HG03108 (cell line): ENCODE measurements at regions not wholly inside any gene's neighbourhood (a gene's known extent, or its start where the extent isn't known, plus 50 kb on each side); places are given as distances from the start of the nearest gene placed in this dataset.
A peak's percentile ranks its signal among the peaks of the same experiment; 100 is the strongest.
"Not testable (repeated sequence)": the region's sequence is repeated elsewhere in the genome, so short reads cannot be mapped to it uniquely, and the experiment has no call there.

Experiments
- ATAC-seq: cut with Tn5 transposase; IDR thresholded peaks from one replicate; pipeline ENCODE4 v1.9.1; 2021; ENCODE audit warnings: moderate library complexity; ENCODE audit not compliant: unreplicated experiment

- ATAC-seq: no peak
These were observed 81.3 kb upstream of the BHLHE40 start for GRCh38 chr3:4897765-4898453.

- ATAC-seq: peak; percentile 96
These were observed 80.6 kb upstream of the BHLHE40 start for GRCh38 chr3:4898454-4899313.

- no peak for ATAC-seq
These were observed 79.5 kb upstream of the BHLHE40 start for GRCh38 chr3:4899710-4900109.

GRCh38 chr3:4900298-4900697, 78.9 kb upstream of the BHLHE40 start:
- no peak for ATAC-seq

GRCh38 chr3:4904811-4905695, 74.2 kb upstream of the BHLHE40 start:
- no peak for ATAC-seq

GRCh38 chr3:4906107-4906621, 73.1 kb upstream of the BHLHE40 start:
- ATAC-seq: no peak

- no peak for ATAC-seq
These were observed 72.2 kb upstream of the BHLHE40 start for GRCh38 chr3:4907050-4907449.

- ATAC-seq: no peak
These were observed 71.4 kb upstream of the BHLHE40 start for GRCh38 chr3:4907643-4908432.

GRCh38 chr3:4908433-4909156, 70.6 kb upstream of the BHLHE40 start:
- ATAC-seq: no peak

GRCh38 chr3:4914464-4914863, 64.8 kb upstream of the BHLHE40 start:
- no peak for ATAC-seq

GRCh38 chr3:4921589-4921988, 57.6 kb upstream of the BHLHE40 start:
- ATAC-seq: not testable (repeated sequence)

- no peak for ATAC-seq
These were observed 52.3 kb upstream of the BHLHE40 start for GRCh38 chr3:4926892-4927291.

- ATAC-seq: no peak
These were observed 50.9 kb upstream of the BHLHE40 start for GRCh38 chr3:4928277-4928789.
